HG03354 (cell line): ENCODE measurements at regions not wholly inside any gene's neighbourhood (a gene's known extent, or its start where the extent isn't known, plus 50 kb on each side); places are given as distances from the start of the nearest gene placed in this dataset.
"Not testable (repeated sequence)": the region's sequence is repeated elsewhere in the genome, so short reads cannot be mapped to it uniquely, and the experiment has no call there.

ENCODE experiments used
- ATAC-seq: cut with Tn5 transposase; IDR thresholded peaks from one replicate; pipeline ENCODE4 v1.9.1; 2021; ENCODE audit warnings: mild to moderate bottlenecking; ENCODE audit not compliant: unreplicated experiment, poor library complexity, severe bottlenecking

- no peak for ATAC-seq
Measured at GRCh38 chr5:56377573-56377972, 144.4 kb upstream of the ANKRD55 start.

GRCh38 chr5:56376128-56376527 lies 143.0 kb upstream of the ANKRD55 start:
- ATAC-seq = no peak

- ATAC-seq = no peak
Measured at GRCh38 chr5:56375011-56375410, 141.9 kb upstream of the ANKRD55 start.

GRCh38 chr5:56372491-56372890 lies 139.4 kb upstream of the ANKRD55 start:
- ATAC-seq = not testable (repeated sequence)

GRCh38 chr5:56369361-56369811 lies 136.3 kb upstream of the ANKRD55 start:
- no peak for ATAC-seq

- no peak for ATAC-seq
Measured at GRCh38 chr5:56367748-56368147, 134.6 kb upstream of the ANKRD55 start.

GRCh38 chr5:56366986-56367385 lies 133.9 kb upstream of the ANKRD55 start:
- ATAC-seq = no peak

- no peak for ATAC-seq
Measured at GRCh38 chr5:56361398-56361797, 128.3 kb upstream of the ANKRD55 start.

- no peak for ATAC-seq
Measured at GRCh38 chr5:56360816-56361215, 127.7 kb upstream of the ANKRD55 start.

- no peak for ATAC-seq
Measured at GRCh38 chr5:56359809-56360685, 126.9 kb upstream of the ANKRD55 start.

- no peak for ATAC-seq
Measured at GRCh38 chr5:56358703-56359681, 125.9 kb upstream of the ANKRD55 start.

GRCh38 chr5:56358046-56358445 lies 124.9 kb upstream of the ANKRD55 start:
- ATAC-seq = no peak

- ATAC-seq = no peak
Measured at GRCh38 chr5:56357426-56357825, 124.3 kb upstream of the ANKRD55 start.

GRCh38 chr5:56356836-56357160 lies 123.7 kb upstream of the ANKRD55 start:
- ATAC-seq = no peak

- no peak for ATAC-seq
Measured at GRCh38 chr5:56356121-56356835, 123.1 kb upstream of the ANKRD55 start.

- ATAC-seq = no peak
Measured at GRCh38 chr5:56354836-56355235, 121.7 kb upstream of the ANKRD55 start.

GRCh38 chr5:56352808-56353590 lies 119.9 kb upstream of the ANKRD55 start:
- no peak for ATAC-seq

GRCh38 chr5:56350597-56351170 lies 117.6 kb upstream of the ANKRD55 start:
- no peak for ATAC-seq

- no peak for ATAC-seq
Measured at GRCh38 chr5:56350011-56350596, 117.0 kb upstream of the ANKRD55 start.
